Psoas muscle (tissue), 7 donors: ENCODE measurements at regions not wholly inside any gene's neighbourhood (a gene's known extent, or its start where the extent isn't known, plus 50 kb on each side); places are given as distances from the start of the nearest gene placed in this dataset.

Source experiments
- ATAC-seq, 4 donors: fragments of 200-7000 bp; cut with Tn5 transposase; one replicate each; pipeline ENCODE4 v1.9.1; 2020; ENCODE audit warnings: moderate library complexity in 3 of 4, mild to moderate bottlenecking in 2 of 4
- DNase-seq, 2 donors: peaks; one replicate each; pipeline ENCODE4 v3.0.0-alpha.2; 2020
- H3K27ac ChIP-seq: fragments of 200-600 bp; one replicate; pipeline ENCODE4 v1.8.0; 2022
- H3K27me3 ChIP-seq, 3 donors: fragments of 200-600 bp in 1 of 3; one replicate each; pipeline versions ENCODE4 v1.6.1 to v1.8.0; 2013 to 2022; ENCODE audit warnings: low read length in 2 of 3, mild to moderate bottlenecking in 2 of 3, moderate library complexity in 1 of 3; ENCODE audit not compliant: insufficient read depth in 3 of 3
- H3K36me3 ChIP-seq, 2 donors: fragments of 200-600 bp in 1 of 2; one replicate each; pipeline versions ENCODE4 v1.6.1 to v1.8.0; 2013 to 2022; ENCODE audit warnings: low read depth in 1 of 2, mild to moderate bottlenecking in 1 of 2, moderate library complexity in 1 of 2; ENCODE audit not compliant: insufficient read depth in 1 of 2
- H3K4me1 ChIP-seq: fragments of 200-600 bp; one replicate; pipeline ENCODE4 v1.8.0; 2022
- H3K4me3 ChIP-seq: fragments of 200-600 bp; one replicate; pipeline ENCODE4 v1.8.0; 2022; ENCODE audit warnings: mild to moderate bottlenecking
- H3K9me3 ChIP-seq: fragments of 200-600 bp; one replicate; pipeline ENCODE4 v1.8.0; 2022
- WGBS, 3 donors: extraction: QIAGEN DNeasy Blood & Tissue Kit; methylation state at CpG; one replicate each; pipeline versions ENCODE4 v1.1.6 to v1.1.7; 2013; 5-methylcytosine and 5-hydroxymethylcytosine counted together
- intact Hi-C, 2 donors: fragments of 100-400 bp; cut with DNase I; formaldehyde crosslinking; loops; one replicate each; pipeline versions ENCODE4 v1.11.0 to v1.14.2; 2022
- TF ChIP-seq, protein P1 (sequence below): fragments of 200-600 bp; IDR thresholded peaks from one replicate; pipeline ENCODE4 v1.8.0; 2022; ENCODE audit warnings: antibody characterized with exemption
- donor health status: healthy with polysubstance abuse.
- donor health status: DM: no; HTN: no; CAD: no; lungs with moderate emphysema.
- donor health status: Bipolar disorder and iron deficiency.
- donor health status: healthy.
- donor health status: DM: yes; HTN: yes; CAD: no.
- donor health status: DM: no; HTN: no; CAD: no.
- donor health status: DM: yes; HTN: yes; CAD: no.

DNA sequence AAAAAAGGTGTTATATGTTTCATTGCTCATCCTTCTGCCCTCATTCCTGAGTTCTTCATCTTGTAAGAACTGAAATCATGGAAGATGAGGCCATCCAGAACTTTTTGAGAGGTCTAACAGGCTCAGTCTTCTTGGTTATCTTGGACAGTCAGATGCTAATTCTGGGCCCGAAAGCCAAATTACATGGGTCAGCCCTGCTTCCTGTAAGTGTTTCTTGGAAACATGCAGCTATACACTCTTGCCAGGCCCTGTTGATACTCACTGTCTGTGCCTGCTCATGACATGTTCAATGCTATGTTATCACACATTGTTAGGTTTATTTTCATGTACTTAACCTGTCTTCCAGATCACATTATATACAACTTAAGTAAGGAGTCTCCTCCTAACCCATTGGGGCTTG is 542.5 kb downstream of the NUF2 start:
- Histone ChIP-seq H3K36me3 (no peaks in the 10 kb centered on the region), H3K9me3 (peaks cover 6% of the 10 kb centered on the region), H3K4me1 (no peaks in the 10 kb centered on the region), H3K4me3 (no peak overlapping the region), H3K27me3 (no peaks in the 10 kb centered on the region), H3K27ac (no peak overlapping the region)
- DNase-seq (no peak), ATAC-seq (no peak)
- intact Hi-C loops, result no loop called here
- 46 to 56% (median 49%) methylated on average over 1 of the region's 1 CpG for WGBS, 3 donors
- TF ChIP-seq, protein P1, sequence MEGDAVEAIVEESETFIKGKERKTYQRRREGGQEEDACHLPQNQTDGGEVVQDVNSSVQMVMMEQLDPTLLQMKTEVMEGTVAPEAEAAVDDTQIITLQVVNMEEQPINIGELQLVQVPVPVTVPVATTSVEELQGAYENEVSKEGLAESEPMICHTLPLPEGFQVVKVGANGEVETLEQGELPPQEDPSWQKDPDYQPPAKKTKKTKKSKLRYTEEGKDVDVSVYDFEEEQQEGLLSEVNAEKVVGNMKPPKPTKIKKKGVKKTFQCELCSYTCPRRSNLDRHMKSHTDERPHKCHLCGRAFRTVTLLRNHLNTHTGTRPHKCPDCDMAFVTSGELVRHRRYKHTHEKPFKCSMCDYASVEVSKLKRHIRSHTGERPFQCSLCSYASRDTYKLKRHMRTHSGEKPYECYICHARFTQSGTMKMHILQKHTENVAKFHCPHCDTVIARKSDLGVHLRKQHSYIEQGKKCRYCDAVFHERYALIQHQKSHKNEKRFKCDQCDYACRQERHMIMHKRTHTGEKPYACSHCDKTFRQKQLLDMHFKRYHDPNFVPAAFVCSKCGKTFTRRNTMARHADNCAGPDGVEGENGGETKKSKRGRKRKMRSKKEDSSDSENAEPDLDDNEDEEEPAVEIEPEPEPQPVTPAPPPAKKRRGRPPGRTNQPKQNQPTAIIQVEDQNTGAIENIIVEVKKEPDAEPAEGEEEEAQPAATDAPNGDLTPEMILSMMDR, result no peak

DNA sequence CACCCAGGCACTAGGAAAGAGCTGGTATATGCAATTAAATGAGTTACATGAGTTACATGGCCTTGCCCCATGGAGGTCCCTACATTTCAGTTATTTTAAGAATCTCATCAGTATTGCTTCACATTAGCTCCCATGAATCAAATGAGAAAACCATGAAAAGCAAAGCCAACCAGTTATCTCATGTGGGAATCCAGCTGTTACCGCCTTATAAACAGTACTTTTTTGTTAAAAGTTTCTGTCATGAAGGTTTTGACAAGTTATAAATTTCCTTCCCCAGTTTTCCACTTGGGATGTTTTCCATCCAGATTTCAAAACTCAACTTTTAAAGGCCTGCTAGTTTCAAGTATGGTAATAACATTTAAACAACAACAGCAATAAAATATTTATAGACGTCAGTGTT is 544.8 kb downstream of the NUF2 start:
- H3K27ac ChIP-seq, result no peak overlapping the region
- ATAC-seq, result peak in 1 of 4 donors; percentile 27
- WGBS, 3 donors, result 53 to 63% (median 57%) methylated on average over 2 of the region's 2 CpGs

DNA sequence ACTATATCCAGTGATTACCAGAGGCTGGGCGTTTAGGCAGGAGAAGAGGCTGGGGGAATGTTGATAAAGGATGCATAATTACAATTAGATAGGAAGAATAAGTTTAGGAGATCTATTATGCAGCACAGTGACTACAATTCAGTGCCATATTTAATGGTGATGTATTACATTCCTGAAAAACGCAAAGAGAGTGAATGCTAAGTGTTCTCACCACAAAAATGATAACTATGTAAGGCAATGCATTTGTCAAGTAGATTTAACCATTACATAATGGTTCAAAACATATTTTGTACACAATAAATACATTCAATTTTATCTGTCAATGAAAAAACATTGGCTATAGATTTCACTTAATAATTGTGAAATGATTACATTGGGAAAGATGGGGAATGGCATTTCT is 548.9 kb downstream of the NUF2 start:
- H3K27ac ChIP-seq, result no peak overlapping the region
- H3K4me3 ChIP-seq, result no peak overlapping the region
- TF ChIP-seq, protein P1, result no peak
- no peak for DNase-seq
- H3K27me3 ChIP-seq, result no peaks in the 10 kb centered on the region
- H3K9me3 ChIP-seq, result peaks cover 6% of the 10 kb centered on the region
- ATAC-seq, result no peak
- WGBS, 3 donors, result 47 to 64% (median 63%) methylated on average over 2 of the region's 2 CpGs
- intact Hi-C loops, result no loop called here
- no peaks in the 10 kb centered on the region for H3K4me1 ChIP-seq
- no peaks in the 10 kb centered on the region for H3K36me3 ChIP-seq

More for the DNA sequence above, 544.8 kb downstream of the NUF2 start:
- DNase-seq, result no peak
- no peaks in the 10 kb centered on the region for H3K27me3 ChIP-seq
- TF ChIP-seq, protein P1, result no peak
- no peak overlapping the region for H3K4me3 ChIP-seq
- H3K36me3 ChIP-seq, result no peaks in the 10 kb centered on the region
- H3K4me1 ChIP-seq, result no peaks in the 10 kb centered on the region
- peaks cover 6% of the 10 kb centered on the region for H3K9me3 ChIP-seq
- intact Hi-C loops, result no loop called here

DNA sequence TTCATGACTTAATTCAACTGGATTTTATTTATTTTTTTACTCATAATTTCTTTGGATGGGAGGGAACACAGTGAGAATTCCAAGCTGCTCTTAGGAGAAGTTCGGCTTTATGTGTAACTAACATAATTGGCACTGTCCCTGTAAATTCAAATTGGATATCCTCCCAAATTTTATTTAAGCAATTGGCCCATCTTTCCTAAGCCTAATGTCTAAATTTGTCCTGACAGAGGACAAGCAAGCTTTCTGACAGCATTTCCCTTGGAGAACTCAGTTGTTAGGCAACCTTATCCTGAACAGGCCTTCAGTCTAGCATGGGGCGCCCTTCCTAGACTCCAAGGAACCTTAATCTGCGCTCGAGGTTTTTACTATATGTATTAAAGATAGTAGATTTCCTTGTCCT is 550.3 kb downstream of the NUF2 start:
- Histone ChIP-seq H3K4me1 (no peaks in the 10 kb centered on the region), H3K27ac (no peak overlapping the region), H3K27me3 (no peaks in the 10 kb centered on the region), H3K4me3 (no peak overlapping the region), H3K36me3 (no peaks in the 10 kb centered on the region), H3K9me3 (peaks cover 6% of the 10 kb centered on the region)
- ATAC-seq (no peak), DNase-seq (no peak)
- TF ChIP-seq, protein P1, result no peak
- intact Hi-C loops, result no loop called here
- 57 to 79% (median 59%) methylated on average over 4 of the region's 4 CpGs for WGBS, 3 donors

DNA sequence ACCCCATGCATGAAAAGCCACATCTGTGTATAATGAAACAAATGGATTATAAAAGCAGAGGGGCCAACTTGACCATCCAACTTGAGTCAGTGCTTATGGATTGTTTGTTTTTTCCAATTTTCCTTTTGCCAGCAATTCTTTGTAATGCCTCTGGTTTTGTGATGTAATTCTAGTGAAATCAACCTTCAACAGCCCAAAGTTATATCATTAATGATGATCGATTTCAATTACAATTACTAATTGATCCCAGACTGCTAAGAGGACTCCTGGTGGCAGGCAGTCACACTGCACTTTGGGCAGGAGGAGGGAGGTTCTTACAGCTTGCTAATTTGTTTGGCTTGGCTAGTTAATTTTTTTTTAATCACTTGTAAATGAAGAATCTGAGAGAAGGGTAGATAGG is 552.3 kb downstream of the NUF2 start:
- Histone ChIP-seq H3K27ac (no peak overlapping the region), H3K4me3 (no peak overlapping the region), H3K27me3 (no peaks in the 10 kb centered on the region), H3K36me3 (no peaks in the 10 kb centered on the region), H3K4me1 (no peaks in the 10 kb centered on the region), H3K9me3 (no peaks in the 10 kb centered on the region)
- 86 to 93% (median 86%) methylated on average over 1 of the region's 1 CpG for WGBS, 3 donors
- TF ChIP-seq, protein P1, result peak; percentile 9
- intact Hi-C loops, result no loop called here
- no peak for DNase-seq
- ATAC-seq, result no peak
